Pancreas (tissue), 10 donors: ENCODE measurements at regions not wholly inside any gene's neighbourhood (a gene's known extent, or its start where the extent isn't known, plus 50 kb on each side); places are given as distances from the start of the nearest gene placed in this dataset.
"Not testable (repeated sequence)": the region's sequence is repeated elsewhere in the genome, so short reads cannot be mapped to it uniquely, and the experiment has no call there.

Experiments
- ATAC-seq, 4 donors: fragments of 200-7000 bp; cut with Tn5 transposase; one replicate each; pipeline versions ENCODE4 v1.8.0 to v1.9.1; 2020; ENCODE audit warnings: mild to moderate bottlenecking in 4 of 4, moderate library complexity in 4 of 4
- DNase-seq, 6 donors: peaks; one replicate each; pipeline ENCODE4 v3.0.0-alpha.2; 2020
- FAIRE-seq: peaks from 2 replicates; lab custom pipeline; 2012; peaks lifted over from hg19 to GRCh38; lab: Jason Lieb, UNC
- H3K27ac ChIP-seq, 4 donors: fragments of 200-600 bp; sonication (generic); 1 replicate in 3 of 4; 2 replicates in 1 of 4; pipeline versions ENCODE4 v1.5.0 to v1.8.0; 2020
- H3K27me3 ChIP-seq, 4 donors: fragments of 200-600 bp; one replicate each; pipeline ENCODE4 v1.8.0; 2021
- H3K36me3 ChIP-seq, 3 donors: fragments of 200-600 bp; sonication (generic) in 1 of 3; one replicate each; pipeline versions ENCODE4 v1.5.0 to v1.8.0; 2020 to 2021
- H3K4me1 ChIP-seq, 3 donors: fragments of 200-600 bp; one replicate each; pipeline ENCODE4 v1.8.0; 2021
- H3K4me3 ChIP-seq, 4 donors: fragments of 200-600 bp; sonication (generic) in 2 of 4; one replicate each; pipeline versions ENCODE4 v1.5.0 to v1.8.0; 2020 to 2021
- H3K9me3 ChIP-seq, 4 donors: fragments of 200-600 bp; one replicate each; pipeline ENCODE4 v1.8.0; 2021
- CTCF ChIP-seq, 4 donors: fragments of 200-600 bp; sonication (generic) in 3 of 4; IDR thresholded peaks; one replicate each; pipeline versions ENCODE4 v1.5.0 to v1.8.0; 2021; ENCODE audit warnings: antibody characterized with exemption in 4 of 4
- WGBS, 2 donors: extraction: QIAGEN DNeasy Blood & Tissue Kit; methylation state at CpG; one replicate each; pipeline ENCODE4 v1.1.7; 2013; 5-methylcytosine and 5-hydroxymethylcytosine counted together
- intact Hi-C, 3 donors: fragments of 100-400 bp; cut with DNase I; formaldehyde crosslinking; loops; one replicate each; pipeline versions ENCODE4 v1.11.1 to v1.14.2; 2022
- donor health status: healthy with polysubstance abuse.
- donor health status: DM: no; HTN: no; CAD: no; lungs with moderate emphysema.
- donor health status: DM: no; HTN: no; CAD: no.
- donor health status: control.
- donor health status: control.
- donor health status: Bipolar disorder and iron deficiency.
- donor health status: DM: yes; HTN: yes; CAD: no.
- donor health status: DM: no; HTN: no; CAD: no.
- donor health status: DM: no; HTN: no; CAD: no.
- donor health status: DM: yes; HTN: yes; CAD: no.

DNA sequence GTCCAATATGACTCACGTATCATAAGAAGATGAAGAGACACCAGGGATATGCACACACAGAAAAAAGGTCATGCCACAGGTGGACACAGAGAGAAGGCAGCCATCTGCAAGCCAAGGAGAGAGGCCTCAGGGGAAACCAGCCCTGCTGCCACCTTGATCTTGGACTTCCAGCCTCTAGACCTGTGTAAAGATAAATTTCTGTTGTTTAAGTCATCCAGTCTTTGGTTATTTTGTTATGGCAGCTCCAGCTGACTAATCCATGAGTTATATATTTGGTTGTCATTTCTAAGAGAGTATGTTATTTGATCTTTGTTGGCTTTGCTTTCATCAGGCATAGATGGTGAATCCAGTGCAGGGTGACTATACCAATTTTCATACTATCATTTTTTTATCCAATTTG is 130.2 kb upstream of the DAP start:
- Histone ChIP-seq H3K27ac (no peak overlapping the region), H3K4me3 (no peak overlapping the region), H3K27me3 (no peaks in the 10 kb centered on the region), H3K9me3 (no peaks in the 10 kb centered on the region), H3K36me3 (no peaks in the 10 kb centered on the region), H3K4me1 (no peaks in the 10 kb centered on the region)
- no peak for DNase-seq
- FAIRE-seq, result no peak
- intact Hi-C loops, result no loop called here
- WGBS, 2 donors, result 91 to 97% methylated on average over 1 of the region's 1 CpG
- no peak for TF ChIP-seq CTCF (IDR thresholded peaks at IDR 0.05)
- ATAC-seq, result no peak

GRCh38 chr5:10886497-10886896 is 125.5 kb upstream of the DAP start:
- WGBS, 2 donors, result 94% methylated on average over 2 of the region's 2 CpGs
- DNase-seq, result no peak
- no peak for TF ChIP-seq CTCF (IDR thresholded peaks at IDR 0.05)
- FAIRE-seq, result no peak
- Histone ChIP-seq H3K4me3 (no peak overlapping the region), H3K9me3 (no peaks in the 10 kb centered on the region), H3K4me1 (no peaks in the 10 kb centered on the region), H3K27me3 (no peaks in the 10 kb centered on the region), H3K27ac (no peak overlapping the region), H3K36me3 (no peaks in the 10 kb centered on the region)
- ATAC-seq, result no peak
- intact Hi-C loops, result no loop called here

DNA sequence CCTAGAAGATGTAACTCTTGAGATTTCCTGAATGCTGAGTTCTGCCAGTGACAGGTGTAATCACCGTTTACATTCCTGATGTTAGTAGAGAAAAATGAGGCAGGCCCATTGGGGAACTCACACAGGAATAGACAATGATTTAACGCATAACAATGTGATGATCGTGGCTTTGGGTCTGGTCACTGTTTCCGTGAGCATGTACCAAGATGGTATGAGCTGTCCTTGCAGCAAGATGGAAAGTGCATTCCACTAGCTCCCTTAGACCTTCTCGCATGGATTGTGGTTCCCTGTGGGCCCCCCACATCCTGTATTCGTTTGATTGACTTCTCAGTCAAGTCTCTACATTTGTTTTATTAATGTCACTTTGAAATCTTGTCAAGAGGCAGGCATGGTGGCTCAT is 124.0 kb upstream of the DAP start:
- DNase-seq, result no peak
- H3K4me3 ChIP-seq, result no peak overlapping the region
- no peak for FAIRE-seq
- no peaks in the 10 kb centered on the region for H3K27me3 ChIP-seq
- no peak for ATAC-seq
- WGBS, 2 donors, result 73 to 74% methylated on average over 6 of the region's 6 CpGs
- no peaks in the 10 kb centered on the region for H3K9me3 ChIP-seq
- intact Hi-C loops, result no loop called here
- no peak overlapping the region for H3K27ac ChIP-seq
- no peaks in the 10 kb centered on the region for H3K4me1 ChIP-seq
- no peak for TF ChIP-seq CTCF (IDR thresholded peaks at IDR 0.05)
- no peaks in the 10 kb centered on the region for H3K36me3 ChIP-seq

- DNase-seq, H3K4me3 ChIP-seq, ATAC-seq, H3K27me3 ChIP-seq, FAIRE-seq, H3K27ac ChIP-seq, H3K9me3 ChIP-seq, H3K4me1 ChIP-seq, intact Hi-C loops, H3K36me3 ChIP-seq: not testable (repeated sequence)
- 74 to 91% methylated on average over 2 of the region's 2 CpGs for WGBS, 2 donors
Measured at GRCh38 chr5:10883945-10884344, 122.9 kb upstream of the DAP start.

GRCh38 chr5:10880934-10881333 is 119.9 kb upstream of the DAP start:
- intact Hi-C loops, result no loop called here
- no peaks in the 10 kb centered on the region for H3K27me3 ChIP-seq
- H3K4me3 ChIP-seq, result no peak overlapping the region
- no peaks in the 10 kb centered on the region for H3K4me1 ChIP-seq
- DNase-seq, result no peak
- H3K9me3 ChIP-seq, result no peaks in the 10 kb centered on the region
- FAIRE-seq, result no peak
- H3K27ac ChIP-seq, result no peak overlapping the region
- WGBS, 2 donors, result 75% methylated on average over 4 of the region's 4 CpGs
- H3K36me3 ChIP-seq, result no peaks in the 10 kb centered on the region
- no peak for TF ChIP-seq CTCF (IDR thresholded peaks at IDR 0.05)
- no peak for ATAC-seq

DNA sequence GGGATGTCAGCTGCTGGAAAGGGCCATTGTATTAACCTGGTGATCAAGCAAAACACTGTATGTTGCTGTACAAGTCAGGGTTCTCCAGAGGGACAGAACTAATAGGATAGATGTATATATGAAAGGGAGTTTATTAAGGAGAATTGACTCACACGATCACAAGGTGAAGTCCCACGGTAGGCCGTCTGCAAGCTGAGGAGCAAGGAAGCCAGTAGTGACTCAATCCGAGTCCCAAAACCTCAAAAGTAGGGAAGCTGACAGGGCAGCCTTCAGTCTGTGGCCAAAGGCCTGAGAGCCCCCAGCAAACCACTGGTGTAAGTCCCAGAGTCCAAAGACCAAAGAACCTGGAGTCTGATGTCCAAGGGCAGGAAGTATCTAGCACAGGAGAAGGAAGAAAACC is 116.0 kb upstream of the DAP start:
- H3K27me3 ChIP-seq, result not testable (repeated sequence)
- 80 to 84% methylated on average over 4 of the region's 4 CpGs for WGBS, 2 donors

More for the DNA sequence above, 116.0 kb upstream of the DAP start:
- H3K27ac ChIP-seq, FAIRE-seq, H3K36me3 ChIP-seq, H3K4me3 ChIP-seq, intact Hi-C loops, H3K4me1 ChIP-seq, H3K9me3 ChIP-seq, ATAC-seq, DNase-seq: not testable (repeated sequence)
